Kidney (tissue), 13 donors: ENCODE measurements at regions not wholly inside any gene's neighbourhood (a gene's known extent, or its start where the extent isn't known, plus 50 kb on each side); places are given as distances from the start of the nearest gene placed in this dataset.
A peak's percentile ranks its signal among the peaks of the same experiment; 100 is the strongest.

Experiments used
- DNase-seq, 5 donors: peaks; one replicate each; pipeline ENCODE4 v3.0.0-alpha.2; 2013 to 2020
- FAIRE-seq: peaks from 2 replicates; lab custom pipeline; 2012; peaks lifted over from hg19 to GRCh38; lab: Jason Lieb, UNC
- H3K27ac ChIP-seq, 2 donors: one replicate each; pipeline ENCODE4 v1.7.0; 2013; ENCODE audit warnings: low read depth in 2 of 2, low read length in 2 of 2, inconsistent platforms in 1 of 2
- H3K27me3 ChIP-seq: one replicate; pipeline ENCODE4 v1.7.1; 2013; ENCODE audit warnings: low read length, inconsistent platforms; ENCODE audit not compliant: control insufficient read depth, insufficient read depth
- H3K36me3 ChIP-seq, 3 donors: one replicate each; pipeline versions ENCODE4 v1.7.0 to v1.7.1; 2013; ENCODE audit warnings: low read length in 3 of 3, control low read depth in 1 of 3, inconsistent platforms in 1 of 3; ENCODE audit not compliant: insufficient read depth in 3 of 3, control insufficient read depth in 2 of 3
- H3K4me1 ChIP-seq, 3 donors: one replicate each; pipeline versions ENCODE4 v1.7.0 to v1.7.1; 2013; ENCODE audit warnings: low read length in 3 of 3, inconsistent platforms in 1 of 3, low read depth in 1 of 3; ENCODE audit not compliant: control insufficient read depth in 2 of 3, insufficient read depth in 2 of 3
- H3K4me3 ChIP-seq, 3 donors: one replicate each; pipeline versions ENCODE4 v1.7.0 to v1.8.1; 2013; ENCODE audit warnings: low read length in 3 of 3, control low read depth in 1 of 3, inconsistent platforms in 1 of 3
- H3K9ac ChIP-seq, 3 donors: one replicate each; pipeline versions ENCODE4 v1.7.0 to v1.7.1; 2013; ENCODE audit warnings: low read length in 3 of 3, control low read depth in 1 of 3, inconsistent platforms in 1 of 3
- H3K9me3 ChIP-seq, 3 donors: one replicate each; pipeline versions ENCODE4 v1.7.0 to v1.7.1; 2013; ENCODE audit warnings: low read length in 3 of 3, control low read depth in 1 of 3, inconsistent platforms in 1 of 3; ENCODE audit not compliant: control insufficient read depth in 2 of 3, insufficient read depth in 1 of 3
- intact Hi-C: fragments of 100-400 bp; cut with DNase I; formaldehyde crosslinking; loops from one replicate; pipeline ENCODE4 v1.11.1; 2022
- TF ChIP-seq, protein P1 (sequence below): IDR thresholded peaks from 3 replicates; pipeline ENCODE4 v1.5.1; 2012; ENCODE audit warnings: mild to moderate bottlenecking, moderate library complexity, borderline replicate concordance; ENCODE audit not compliant: insufficient read depth; ENCODE audit errors: extremely low read depth
- donor health status: control.
- donor health status: control.
- donor health status: control.
- donor health status: control.
- donor health status: control.
- donor health status: DM: yes; HTN: yes; CAD: no.
- donor health status: Normal renal cell carcinoma (clear cell type).

DNA sequence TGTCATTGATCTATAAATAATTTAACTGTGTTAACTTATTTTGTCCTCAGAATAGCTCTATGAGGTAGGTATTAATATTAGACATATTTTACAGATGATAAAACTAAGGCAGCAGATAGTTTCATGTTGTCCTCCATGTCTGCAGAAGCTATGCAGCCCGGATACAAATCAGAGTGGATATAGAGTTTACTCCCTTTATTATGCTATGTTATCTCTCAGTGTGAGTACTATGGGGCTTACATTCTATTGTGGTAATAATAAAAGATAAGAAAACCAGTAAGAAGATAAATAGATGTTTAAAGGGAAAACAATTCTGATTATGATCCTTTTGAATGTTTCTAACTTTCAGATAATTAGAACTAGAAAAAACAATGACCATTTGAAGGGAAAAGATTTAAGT, 979.8 kb upstream of the CITED2 start:
- Histone ChIP-seq H3K4me3 (no peak overlapping the region), H3K9me3 (no peaks in the 10 kb centered on the region), H3K36me3 (no peaks in the 10 kb centered on the region), H3K27ac (no peak overlapping the region), H3K27me3 (no peaks in the 10 kb centered on the region), H3K4me1 (no peaks in the 10 kb centered on the region), H3K9ac (no peak overlapping the region)
- no peak for FAIRE-seq
- DNase-seq: no peak
- TF ChIP-seq, protein P1, sequence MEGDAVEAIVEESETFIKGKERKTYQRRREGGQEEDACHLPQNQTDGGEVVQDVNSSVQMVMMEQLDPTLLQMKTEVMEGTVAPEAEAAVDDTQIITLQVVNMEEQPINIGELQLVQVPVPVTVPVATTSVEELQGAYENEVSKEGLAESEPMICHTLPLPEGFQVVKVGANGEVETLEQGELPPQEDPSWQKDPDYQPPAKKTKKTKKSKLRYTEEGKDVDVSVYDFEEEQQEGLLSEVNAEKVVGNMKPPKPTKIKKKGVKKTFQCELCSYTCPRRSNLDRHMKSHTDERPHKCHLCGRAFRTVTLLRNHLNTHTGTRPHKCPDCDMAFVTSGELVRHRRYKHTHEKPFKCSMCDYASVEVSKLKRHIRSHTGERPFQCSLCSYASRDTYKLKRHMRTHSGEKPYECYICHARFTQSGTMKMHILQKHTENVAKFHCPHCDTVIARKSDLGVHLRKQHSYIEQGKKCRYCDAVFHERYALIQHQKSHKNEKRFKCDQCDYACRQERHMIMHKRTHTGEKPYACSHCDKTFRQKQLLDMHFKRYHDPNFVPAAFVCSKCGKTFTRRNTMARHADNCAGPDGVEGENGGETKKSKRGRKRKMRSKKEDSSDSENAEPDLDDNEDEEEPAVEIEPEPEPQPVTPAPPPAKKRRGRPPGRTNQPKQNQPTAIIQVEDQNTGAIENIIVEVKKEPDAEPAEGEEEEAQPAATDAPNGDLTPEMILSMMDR: no peak
- intact Hi-C loops: no loop called here

- TF ChIP-seq, protein P1: no peak
- H3K27me3 ChIP-seq: no peaks in the 10 kb centered on the region
- FAIRE-seq (no peak), DNase-seq (no peak)
- intact Hi-C loops: no loop called here
- no peaks in the 10 kb centered on the region for H3K36me3 ChIP-seq
- no peak overlapping the region for H3K27ac ChIP-seq
- no peak overlapping the region for H3K4me3 ChIP-seq
- no peaks in the 10 kb centered on the region for H3K4me1 ChIP-seq
- H3K9ac ChIP-seq: no peak overlapping the region
- no peaks in the 10 kb centered on the region for H3K9me3 ChIP-seq
Observed at GRCh38 chr6:140353536-140353935, 979.1 kb upstream of the CITED2 start.

- H3K4me1 ChIP-seq: no peaks in the 10 kb centered on the region
- intact Hi-C loops: no loop called here
- peak; percentile 3 for FAIRE-seq
Observed at GRCh38 chr6:140346428-140346827, 972.0 kb upstream of the CITED2 start.

More at GRCh38 chr6:140346428-140346827, 972.0 kb upstream of the CITED2 start:
- Histone ChIP-seq H3K4me3 (no peak overlapping the region), H3K9me3 (no peaks in the 10 kb centered on the region), H3K27ac (no peak overlapping the region), H3K36me3 (no peaks in the 10 kb centered on the region), H3K9ac (no peak overlapping the region), H3K27me3 (no peaks in the 10 kb centered on the region)
- TF ChIP-seq, protein P1: no peak
- DNase-seq: peak in 1 of 5 donors; percentile 38
